ENCODE measurements at regions not wholly inside any gene's neighbourhood (a gene's known extent, or its start where the extent isn't known, plus 50 kb on each side); places are given as distances from the start of the nearest gene placed in this dataset.

- no peak for DNase-seq
Measured at GRCh38 chr9:87427851-87428506, 69.7 kb upstream of the DAPK1 start.

- DNase-seq: no peak
Measured at GRCh38 chr9:87428659-87429058, 69.0 kb upstream of the DAPK1 start.

- no peak for DNase-seq
Measured at GRCh38 chr9:87431837-87432236, 65.8 kb upstream of the DAPK1 start.

GRCh38 chr9:87433853-87434252 lies 63.8 kb upstream of the DAPK1 start:
- no peak for DNase-seq

- DNase-seq: no peak
Measured at GRCh38 chr9:87434366-87434765, 63.3 kb upstream of the DAPK1 start.

GRCh38 chr9:87435189-87435880 lies 62.3 kb upstream of the DAPK1 start:
- DNase-seq: no peak

- DNase-seq: no peak
Measured at GRCh38 chr9:87436716-87437115, 61.0 kb upstream of the DAPK1 start.

GRCh38 chr9:87437966-87438365 lies 59.7 kb upstream of the DAPK1 start:
- no peak for DNase-seq

- DNase-seq: no peak
Measured at GRCh38 chr9:87441251-87441650, 56.4 kb upstream of the DAPK1 start.

- DNase-seq: no peak
Measured at GRCh38 chr9:87442451-87442850, 55.2 kb upstream of the DAPK1 start.

- DNase-seq: no peak
Measured at GRCh38 chr9:87443006-87443405, 54.7 kb upstream of the DAPK1 start.

- no peak for DNase-seq
Measured at GRCh38 chr9:87443461-87443860, 54.2 kb upstream of the DAPK1 start.

GRCh38 chr9:87445646-87446045 lies 52.0 kb upstream of the DAPK1 start:
- no peak for DNase-seq

- DNase-seq: no peak
Measured at GRCh38 chr9:87446527-87446926, 51.1 kb upstream of the DAPK1 start.

GRCh38 chr9:87447547-87448432 lies 49.9 kb upstream of the DAPK1 start:
- no peak for DNase-seq
